AG10803 (cell line): ENCODE measurements at regions not wholly inside any gene's neighbourhood (a gene's known extent, or its start where the extent isn't known, plus 50 kb on each side); places are given as distances from the start of the nearest gene placed in this dataset.

ENCODE experiments used
- DNase-seq: peaks from one replicate; pipeline ENCODE4 v3.0.0; 2010; ENCODE audit warnings: low read depth
- H3K4me3 ChIP-seq: 2 replicates; pipeline ENCODE4 v1.5.1; 2011; ENCODE audit warnings: mild to moderate bottlenecking, low read length, control low read depth
- TF ChIP-seq, protein P1 (sequence below): conservative IDR thresholded peaks from 2 replicates; pipeline ENCODE4 v1.5.1; 2011; ENCODE audit warnings: mild to moderate bottlenecking, low read length, control low read depth, inconsistent platforms

DNA sequence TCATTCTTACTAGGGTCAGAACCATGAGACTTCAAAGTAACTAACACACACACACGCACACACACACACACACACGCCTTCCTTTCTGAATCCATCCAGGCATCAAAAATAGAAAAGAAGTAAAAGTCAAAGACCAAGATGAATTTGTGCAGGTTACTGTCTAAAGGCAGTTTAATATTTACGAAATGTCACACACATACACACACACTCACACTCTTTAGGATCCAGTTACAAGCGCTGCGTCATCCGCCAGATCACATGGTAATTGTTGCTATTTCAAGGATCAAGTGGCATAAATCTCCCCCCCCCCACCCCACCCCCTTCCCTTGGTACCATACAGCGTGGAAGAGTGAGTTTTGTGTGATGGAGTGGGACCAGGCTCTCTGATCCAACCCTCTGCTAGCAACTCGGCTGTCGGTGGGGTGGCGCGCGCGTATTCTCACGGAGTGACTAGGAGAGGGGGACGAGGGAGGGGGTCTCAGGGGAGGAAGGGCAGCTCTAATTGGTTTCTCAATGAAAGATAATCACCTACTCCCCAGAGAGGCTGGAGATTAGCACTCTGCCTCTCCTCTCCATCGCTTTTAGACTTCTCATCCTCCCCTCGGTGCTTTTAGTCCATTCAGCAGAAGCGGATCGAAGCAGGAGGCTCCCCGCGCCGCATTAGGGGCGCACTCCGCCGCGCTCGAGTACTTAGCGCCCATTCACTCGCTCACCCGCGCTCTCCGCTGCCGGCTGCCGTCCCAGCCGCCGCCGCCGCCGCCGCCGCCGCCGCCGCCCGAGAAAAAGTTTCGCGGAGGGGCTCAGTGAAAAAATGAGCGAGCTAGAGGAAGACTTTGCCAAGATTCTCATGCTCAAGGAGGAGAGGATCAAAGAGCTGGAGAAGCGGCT, 83.5 kb upstream of the PRKG1 start:
- peak; percentile 92 for DNase-seq
- TF ChIP-seq, protein P1, sequence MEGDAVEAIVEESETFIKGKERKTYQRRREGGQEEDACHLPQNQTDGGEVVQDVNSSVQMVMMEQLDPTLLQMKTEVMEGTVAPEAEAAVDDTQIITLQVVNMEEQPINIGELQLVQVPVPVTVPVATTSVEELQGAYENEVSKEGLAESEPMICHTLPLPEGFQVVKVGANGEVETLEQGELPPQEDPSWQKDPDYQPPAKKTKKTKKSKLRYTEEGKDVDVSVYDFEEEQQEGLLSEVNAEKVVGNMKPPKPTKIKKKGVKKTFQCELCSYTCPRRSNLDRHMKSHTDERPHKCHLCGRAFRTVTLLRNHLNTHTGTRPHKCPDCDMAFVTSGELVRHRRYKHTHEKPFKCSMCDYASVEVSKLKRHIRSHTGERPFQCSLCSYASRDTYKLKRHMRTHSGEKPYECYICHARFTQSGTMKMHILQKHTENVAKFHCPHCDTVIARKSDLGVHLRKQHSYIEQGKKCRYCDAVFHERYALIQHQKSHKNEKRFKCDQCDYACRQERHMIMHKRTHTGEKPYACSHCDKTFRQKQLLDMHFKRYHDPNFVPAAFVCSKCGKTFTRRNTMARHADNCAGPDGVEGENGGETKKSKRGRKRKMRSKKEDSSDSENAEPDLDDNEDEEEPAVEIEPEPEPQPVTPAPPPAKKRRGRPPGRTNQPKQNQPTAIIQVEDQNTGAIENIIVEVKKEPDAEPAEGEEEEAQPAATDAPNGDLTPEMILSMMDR, result no peak
- peak overlapping the region; percentile 85 for H3K4me3 ChIP-seq

DNA sequence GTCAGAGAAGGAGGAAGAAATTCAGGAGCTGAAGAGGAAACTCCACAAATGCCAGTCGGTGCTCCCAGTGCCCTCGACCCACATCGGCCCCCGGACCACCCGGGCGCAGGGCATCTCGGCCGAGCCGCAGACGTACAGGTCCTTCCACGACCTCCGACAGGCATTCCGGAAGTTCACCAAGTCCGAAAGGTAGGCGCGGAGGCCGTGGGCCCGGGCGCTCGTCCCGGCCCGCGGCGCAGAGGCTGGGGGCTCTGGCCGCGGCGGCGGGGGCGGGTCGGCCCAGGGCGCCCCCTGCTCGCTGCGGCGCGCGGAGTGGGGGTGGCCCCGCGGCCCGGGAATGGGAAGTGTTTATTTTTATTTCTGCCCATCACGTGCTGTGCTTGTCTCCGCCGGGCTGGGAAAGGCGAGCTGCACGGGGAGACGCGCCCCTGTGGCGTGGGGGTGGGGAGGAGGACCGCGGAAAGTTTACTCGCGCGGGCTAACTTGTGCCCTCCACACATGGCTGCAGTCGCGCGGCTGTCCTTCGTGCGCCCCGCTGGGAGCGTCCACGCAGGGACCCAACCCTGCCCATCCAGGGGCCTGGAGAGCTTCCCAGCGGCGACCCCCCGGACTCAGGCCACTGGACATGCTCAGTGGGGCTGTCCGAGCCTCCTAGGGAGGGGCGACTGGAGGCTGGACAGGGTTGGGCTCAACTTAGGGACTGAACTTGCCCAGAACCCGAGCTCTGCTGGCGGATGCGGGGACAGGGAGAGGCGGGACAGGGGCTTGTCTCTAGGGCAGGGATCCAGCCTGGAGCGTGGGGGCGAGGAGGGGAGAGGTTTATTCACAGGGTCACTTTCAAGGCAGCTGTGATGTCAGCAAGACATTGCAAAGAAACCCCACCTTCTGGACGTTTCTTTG, 82.6 kb upstream of the PRKG1 start:
- peak; percentile 78 for DNase-seq
- peak overlapping the region; percentile 85 for H3K4me3 ChIP-seq
- TF ChIP-seq, protein P1, result no peak

DNA sequence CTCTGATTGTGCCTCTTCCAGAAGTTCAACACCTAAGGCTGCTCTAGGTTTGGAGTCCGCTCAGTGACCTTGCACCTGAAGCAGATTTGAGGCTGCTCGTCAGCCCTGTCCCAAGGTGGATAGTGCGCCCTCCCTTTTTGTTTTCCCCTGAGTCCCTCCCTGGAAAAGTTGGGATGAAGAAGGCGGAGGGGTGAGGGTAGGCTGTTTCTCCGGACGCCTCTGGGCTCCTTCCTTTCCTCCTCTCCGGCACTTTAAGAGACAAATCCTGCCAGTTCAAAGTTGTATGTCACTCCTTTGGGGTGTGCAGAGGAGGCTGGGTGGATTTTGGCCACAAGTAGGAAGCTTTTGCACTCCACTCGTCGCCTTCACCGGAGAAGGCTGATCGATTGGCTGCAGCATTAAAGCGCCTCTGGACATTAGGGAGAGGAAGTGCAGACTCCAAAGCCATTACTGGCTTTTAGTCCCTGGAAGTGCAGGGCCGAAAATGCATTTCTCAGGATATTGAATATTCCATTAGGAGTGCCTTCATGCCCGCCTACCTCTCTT, 81.9 kb upstream of the PRKG1 start:
- TF ChIP-seq, protein P1, result 0 out of 2 replicates have a peak, but pooled peaks have one; percentile 1
- peak overlapping the region; percentile 85 for H3K4me3 ChIP-seq

DNA sequence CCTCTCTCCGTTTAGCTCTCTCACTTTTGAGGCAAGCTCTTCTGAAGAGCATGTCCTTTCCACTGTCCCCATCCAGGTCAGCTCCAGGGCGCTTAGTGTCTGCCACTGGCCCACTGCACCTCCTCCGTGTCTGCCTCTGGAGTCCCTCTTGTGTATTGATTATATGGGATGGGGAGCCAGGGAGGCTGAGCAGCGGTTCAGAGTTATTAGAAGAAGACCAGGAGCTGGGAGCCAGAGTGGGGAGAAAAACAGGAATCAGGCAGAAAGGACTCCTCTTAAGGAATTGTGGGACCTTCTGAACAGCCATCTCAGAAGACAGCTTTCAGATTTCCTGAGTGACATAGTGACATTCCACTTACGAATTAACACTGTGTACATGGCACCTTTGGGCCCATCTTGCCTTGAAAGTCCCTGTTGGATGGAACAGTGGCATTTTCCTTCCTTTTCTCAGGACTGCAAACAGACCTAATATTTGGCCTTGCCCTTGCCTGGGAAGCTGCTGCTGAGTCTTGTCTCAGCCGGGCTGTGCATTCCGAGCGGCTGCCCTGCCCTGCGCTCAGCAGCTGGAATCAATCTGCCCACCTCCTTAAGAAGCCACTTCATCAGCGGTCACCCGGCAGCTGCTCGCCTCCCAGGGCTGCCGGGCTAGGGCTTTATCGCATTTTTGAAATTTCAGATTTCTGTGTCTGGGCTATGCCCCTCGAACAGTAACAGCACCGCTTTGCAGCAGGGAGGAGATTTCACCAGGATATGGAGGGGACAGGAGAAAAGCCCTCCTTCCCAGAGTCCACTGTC, 81.1 kb upstream of the PRKG1 start:
- DNase-seq, result peak; percentile 98
- peak overlapping the region; percentile 85 for H3K4me3 ChIP-seq
- TF ChIP-seq, protein P1, result no peak

More for the DNA sequence above, 81.9 kb upstream of the PRKG1 start:
- peak; percentile 48 for DNase-seq

DNA sequence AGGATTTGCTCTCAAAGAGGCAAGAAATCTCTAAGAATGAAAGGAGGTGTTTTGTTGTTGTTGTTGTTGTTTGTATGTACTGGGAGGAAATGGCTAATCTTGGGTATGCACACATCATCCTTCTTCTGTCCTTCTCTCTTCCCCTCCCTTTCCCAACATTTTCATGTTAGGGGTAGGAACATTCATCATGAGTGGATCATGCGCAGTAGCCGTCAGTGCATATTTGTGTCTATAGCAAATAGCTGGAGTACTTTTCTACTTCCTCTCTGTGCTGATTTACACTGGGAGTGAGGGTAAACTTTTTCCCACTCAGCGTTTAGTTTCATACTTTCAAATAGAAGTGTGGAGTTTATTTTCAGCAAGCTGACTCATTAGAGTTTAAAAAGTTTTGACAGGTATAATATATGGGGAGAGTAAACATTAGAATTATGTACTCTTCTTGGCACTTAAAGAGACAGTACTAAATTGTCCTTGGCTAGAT, 80.5 kb upstream of the PRKG1 start:
- TF ChIP-seq, protein P1, result no peak
- DNase-seq, result peak; percentile 95
- peak overlapping the region; percentile 85 for H3K4me3 ChIP-seq

DNA sequence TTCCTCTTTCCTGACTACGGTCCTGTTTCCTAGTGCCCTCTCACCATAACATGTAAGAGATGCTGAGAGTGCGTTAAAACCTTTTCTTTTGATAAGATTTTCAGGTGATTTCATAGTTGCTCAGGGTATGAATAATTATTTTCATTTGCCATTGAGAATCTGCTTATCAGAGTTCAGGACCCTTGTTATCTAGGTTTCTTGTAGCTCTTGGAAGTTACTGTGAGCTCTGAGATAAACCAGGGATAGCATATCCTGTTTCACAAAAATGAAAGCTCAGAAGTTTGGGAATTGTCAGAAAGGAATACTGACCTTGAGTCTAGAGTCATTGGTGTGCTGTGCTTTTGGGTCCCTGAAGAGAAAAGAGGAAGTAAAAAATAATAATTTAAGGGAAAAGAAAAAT, 76.8 kb upstream of the PRKG1 start:
- DNase-seq, result no peak
- H3K4me3 ChIP-seq, result no peak overlapping the region

More for the DNA sequence above, 76.8 kb upstream of the PRKG1 start:
- TF ChIP-seq, protein P1, result no peak
